Esophagus muscularis mucosa (tissue), 4 donors: ENCODE measurements at regions not wholly inside any gene's neighbourhood (a gene's known extent, or its start where the extent isn't known, plus 50 kb on each side); places are given as distances from the start of the nearest gene placed in this dataset.
"Not testable (repeated sequence)": the region's sequence is repeated elsewhere in the genome, so short reads cannot be mapped to it uniquely, and the experiment has no call there.

Experiments used
- DNase-seq: peaks from one replicate; pipeline ENCODE4 v3.0.0-alpha.2; 2017; ENCODE audit errors: extremely low spot score
- H3K27ac ChIP-seq, 4 donors: fragments of 200-600 bp; sonication (generic); replicated peaks in 1 of 4; 1 replicate in 3 of 4; 2 replicates in 1 of 4; pipeline ENCODE4 v1.5.1; 2016 to 2019; ENCODE audit warnings: mild to moderate bottlenecking in 1 of 4
- H3K27me3 ChIP-seq, 4 donors: fragments of 200-600 bp; sonication (generic); one replicate each; pipeline versions ENCODE4 v1.5.1 to v1.6.0; 2016 to 2019
- H3K36me3 ChIP-seq, 4 donors: fragments of 200-600 bp; sonication (generic); one replicate each; pipeline ENCODE4 v1.5.1; 2016 to 2019
- H3K4me1 ChIP-seq, 4 donors: fragments of 200-600 bp; sonication (generic); one replicate each; pipeline ENCODE4 v1.5.1; 2016 to 2019
- H3K4me3 ChIP-seq, 4 donors: fragments of 200-600 bp; sonication (generic); 1 replicate in 2 of 4; 2 replicates in 2 of 4; pipeline ENCODE4 v1.5.1; 2016 to 2019; ENCODE audit warnings: mild to moderate bottlenecking in 4 of 4, moderate library complexity in 1 of 4
- H3K9me3 ChIP-seq, 4 donors: fragments of 200-600 bp; sonication (generic); 1 replicate in 3 of 4; 2 replicates in 1 of 4; pipeline ENCODE4 v1.5.1; 2016 to 2019
- CTCF ChIP-seq, 3 experiments: fragments of 200-600 bp in 2 of 3; fragments of 450-650 bp in 1 of 3; sonication (generic) in 2 of 3; IDR thresholded peaks; one replicate each; pipeline ENCODE4 v1.5.1; 2017 to 2019; ENCODE audit warnings: antibody characterized with exemption in 3 of 3, mild to moderate bottlenecking in 2 of 3, moderate library complexity in 1 of 3
- EP300 ChIP-seq: sonication (generic); formaldehyde crosslinking; IDR thresholded peaks from one replicate; pipeline ENCODE4 v1.6.1; 2017; ENCODE audit warnings: antibody characterized with exemption
- POLR2A ChIP-seq: fragments of 450-650 bp; IDR thresholded peaks from one replicate; pipeline ENCODE4 v1.6.1; 2017; ENCODE audit warnings: antibody characterized with exemption, moderate library complexity, mild to moderate bottlenecking, low read depth
- POLR2AphosphoS5 ChIP-seq, 2 donors: sonication (generic); formaldehyde crosslinking; IDR thresholded peaks; one replicate each; pipeline ENCODE4 v1.6.1; 2017; ENCODE audit warnings: antibody characterized with exemption in 2 of 2
- WGBS: methylation state at CpG from one replicate; pipeline ENCODE4 v1.1.5; 2018; 5-methylcytosine and 5-hydroxymethylcytosine counted together
- intact Hi-C: fragments of 100-400 bp; cut with DNase I; formaldehyde crosslinking; loops from one replicate; pipeline ENCODE4 v1.15.1; 2023

- WGBS: 70% methylated on average over 2 of the region's 2 CpGs
- no peaks in the 10 kb centered on the region for H3K36me3 ChIP-seq
- no peaks in the 10 kb centered on the region for H3K4me1 ChIP-seq
- intact Hi-C loops: no loop called here
- no peak for DNase-seq
- TF ChIP-seq EP300 (no peak), CTCF (IDR thresholded peaks at IDR 0.05) (no peak), POLR2AphosphoS5 (IDR thresholded peaks at IDR 0.05) (no peak), POLR2A (no peak)
- H3K9me3 ChIP-seq: no peaks in the 10 kb centered on the region
- no peak overlapping the region for H3K27ac ChIP-seq
- no peak overlapping the region for H3K4me3 ChIP-seq
- H3K27me3 ChIP-seq: peaks cover 0 to 4% (median 0%) of the 10 kb centered on the region in 4 donors
Measured at GRCh38 chr21:30028537-30028936, 88.7 kb upstream of the GRIK1 start.

- no peak overlapping the region for H3K4me3 ChIP-seq
Measured at GRCh38 chr21:30027986-30028385, 88.2 kb upstream of the GRIK1 start.

GRCh38 chr21:30023056-30023455, 83.3 kb upstream of the GRIK1 start:
- H3K27ac ChIP-seq, H3K27me3 ChIP-seq, intact Hi-C loops, H3K36me3 ChIP-seq, H3K9me3 ChIP-seq, H3K4me1 ChIP-seq, H3K4me3 ChIP-seq, DNase-seq: not testable (repeated sequence)
- WGBS: 84% methylated on average over 11 of the region's 11 CpGs

More at GRCh38 chr21:30027986-30028385, 88.2 kb upstream of the GRIK1 start:
- Histone ChIP-seq H3K27me3 (no peaks in the 10 kb centered on the region), H3K9me3 (no peaks in the 10 kb centered on the region), H3K36me3 (no peaks in the 10 kb centered on the region), H3K4me1 (no peaks in the 10 kb centered on the region), H3K27ac (no peak overlapping the region)
- DNase-seq: no peak
- 48% methylated on average over 6 of the region's 6 CpGs for WGBS
- no peak for TF ChIP-seq CTCF (IDR thresholded peaks at IDR 0.05)
- TF ChIP-seq POLR2AphosphoS5 (IDR thresholded peaks at IDR 0.05): no peak
- TF ChIP-seq EP300: no peak
- no peak for TF ChIP-seq POLR2A
- intact Hi-C loops: no loop called here

GRCh38 chr21:30014886-30015285, 75.1 kb upstream of the GRIK1 start:
- Histone ChIP-seq H3K27ac (no peak overlapping the region), H3K36me3 (no peaks in the 10 kb centered on the region), H3K9me3 (no peaks in the 10 kb centered on the region), H3K27me3 (no peaks in the 10 kb centered on the region), H3K4me3 (no peak overlapping the region), H3K4me1 (no peaks in the 10 kb centered on the region)
- intact Hi-C loops: no loop called here
- no peak for DNase-seq
- no peak for TF ChIP-seq EP300
- no peak for TF ChIP-seq POLR2AphosphoS5 (IDR thresholded peaks at IDR 0.05)
- TF ChIP-seq CTCF (IDR thresholded peaks at IDR 0.05): no peak
- TF ChIP-seq POLR2A: no peak

GRCh38 chr21:29991624-29992023, 51.8 kb upstream of the GRIK1 start:
- WGBS: 62% methylated on average over 6 of the region's 6 CpGs
- TF ChIP-seq POLR2A (no peak), POLR2AphosphoS5 (IDR thresholded peaks at IDR 0.05) (no peak), CTCF (IDR thresholded peaks at IDR 0.05) (no peak), EP300 (no peak)

More at GRCh38 chr21:29991624-29992023, 51.8 kb upstream of the GRIK1 start:
- intact Hi-C loops: no loop called here
- Histone ChIP-seq H3K27ac (no peak overlapping the region), H3K9me3 (no peaks in the 10 kb centered on the region), H3K27me3 (no peaks in the 10 kb centered on the region), H3K36me3 (no peaks in the 10 kb centered on the region), H3K4me3 (no peak overlapping the region), H3K4me1 (no peaks in the 10 kb centered on the region)
- no peak for DNase-seq
